Caco-2 (cell line): ENCODE measurements at regions not wholly inside any gene's neighbourhood (a gene's known extent, or its start where the extent isn't known, plus 50 kb on each side); places are given as distances from the start of the nearest gene placed in this dataset.

Source experiments
- BruUV-seq: library from RNA; stranded (reverse); fragments of 400-500 nt; replicated peaks from 2 replicates; lab custom pipeline; 2021; lab: Mats Ljungman, UMichigan
- CTCF ChIA-PET: fragments of 300-600 bp; sonication (Branson Sonifier 250); formaldehyde crosslinking; loops from one replicate; lab custom pipeline; 2022; ENCODE audit warnings: antibody characterized with exemption; lab: Charles Lee
- POLR2A ChIA-PET: fragments of 300-600 bp; sonication (Branson Sonifier 250); formaldehyde crosslinking; loops from one replicate; lab custom pipeline; 2022; ENCODE audit warnings: antibody characterized with exemption; lab: Charles Lee
- DNase-seq, 2 experiments: peaks; one replicate each; pipeline versions ENCODE4 v3.0.0 to v3.0.0-alpha.2; 2020 to 2022
- H3K27me3 ChIP-seq: replicated peaks from 2 replicates; pipeline ENCODE4 v1.6.0; 2011; ENCODE audit warnings: low read length; ENCODE audit not compliant: control insufficient read depth, insufficient read depth
- H3K36me3 ChIP-seq: 2 replicates; pipeline ENCODE4 v1.5.1; 2011; ENCODE audit warnings: low read length; ENCODE audit not compliant: control insufficient read depth, insufficient read depth
- H3K4me1 ChIP-seq: fragments of 250-450 bp; sonication (Bioruptor Pico); 2 replicates; pipeline ENCODE4 v1.5.1; 2020; ENCODE audit warnings: mild to moderate bottlenecking
- H3K4me3 ChIP-seq: 2 replicates; pipeline ENCODE4 v1.5.1; 2011; ENCODE audit warnings: low read depth, mild to moderate bottlenecking, control low read depth, low read length
- H3K9me3 ChIP-seq: fragments of 250-450 bp; sonication (Bioruptor Pico); 2 replicates; pipeline ENCODE4 v1.5.1; 2020; ENCODE audit warnings: mild to moderate bottlenecking, moderate library complexity
- H3K27ac Mint-ChIP-seq: one replicate; pipeline ENCODE4 v1.8.0; 2022; ENCODE audit warnings: mixed read lengths; ENCODE audit not compliant: unreplicated experiment
- H3K27me3 Mint-ChIP-seq: one replicate; pipeline ENCODE4 v1.8.0; 2022; ENCODE audit warnings: mixed read lengths; ENCODE audit not compliant: insufficient read depth, unreplicated experiment
- H3K36me3 Mint-ChIP-seq: one replicate; pipeline ENCODE4 v1.8.0; 2022; ENCODE audit warnings: mild to moderate bottlenecking, mixed read lengths; ENCODE audit not compliant: insufficient read depth, unreplicated experiment
- H3K4me1 Mint-ChIP-seq: one replicate; pipeline ENCODE4 v1.8.0; 2022; ENCODE audit warnings: low read depth, mixed read lengths; ENCODE audit not compliant: unreplicated experiment
- H3K4me3 Mint-ChIP-seq: one replicate; pipeline ENCODE4 v1.8.0; 2022; ENCODE audit warnings: mild to moderate bottlenecking, moderate library complexity, mixed read lengths; ENCODE audit not compliant: unreplicated experiment
- H3K9me3 Mint-ChIP-seq: one replicate; pipeline ENCODE4 v1.8.0; 2022; ENCODE audit warnings: mixed read lengths; ENCODE audit not compliant: unreplicated experiment
- CTCF ChIP-seq, 2 experiments: fragments of 200-600 bp in 1 of 2; IDR thresholded peaks; 1 replicate in 1 of 2; 2 replicates in 1 of 2; pipeline versions ENCODE4 v1.5.1 to v1.8.0; 2011 to 2022; ENCODE audit warnings: antibody characterized with exemption in 1 of 2, control low read depth in 1 of 2, inconsistent platforms in 1 of 2, low read depth in 1 of 2, low read length in 1 of 2, mild to moderate bottlenecking in 1 of 2, moderate library complexity in 1 of 2; ENCODE audit not compliant: insufficient read depth in 1 of 2, severe bottlenecking in 1 of 2, unreplicated experiment in 1 of 2
- intact Hi-C: fragments of 100-400 bp; cut with micrococcal nuclease; formaldehyde crosslinking; loops from one replicate; pipeline ENCODE4 v1.10.0; 2022; ENCODE audit not compliant: unreplicated experiment

GRCh38 chr12:69092137-69092536 lies 147.2 kb upstream of the CPSF6 start:
- DNase-seq: no peak
- H3K4me1 Mint-ChIP-seq: no peaks in the 10 kb centered on the region
- no TSS peak for BruUV-seq
- CTCF ChIA-PET: no interaction called here
- H3K27me3 Mint-ChIP-seq: peaks cover 3% of the 10 kb centered on the region
- TF ChIP-seq CTCF (IDR thresholded peaks at IDR 0.05; ENCODE audit: insufficient read depth in 1 of 2, low read depth in 1 of 2, low read length in 1 of 2, severe bottlenecking in 1 of 2, unreplicated experiment in 1 of 2): no peak
- H3K4me3 Mint-ChIP-seq: no peak overlapping the region
- POLR2A ChIA-PET: no interaction called here
- Histone ChIP-seq H3K9me3 (no peaks in the 10 kb centered on the region), H3K4me1 (no peaks in the 10 kb centered on the region), H3K36me3 (no peaks in the 10 kb centered on the region), H3K27me3 (no peaks in the 10 kb centered on the region), H3K4me3 (no peak overlapping the region)
- intact Hi-C loops: no loop called here
- no peak overlapping the region for H3K27ac Mint-ChIP-seq
- no peaks in the 10 kb centered on the region for H3K36me3 Mint-ChIP-seq
- H3K9me3 Mint-ChIP-seq: no peaks in the 10 kb centered on the region

GRCh38 chr12:69094606-69095216 lies 144.7 kb upstream of the CPSF6 start:
- Mint-ChIP-seq H3K27ac (no peak overlapping the region), H3K4me1 (no peaks in the 10 kb centered on the region), H3K27me3 (peaks cover 4% of the 10 kb centered on the region), H3K9me3 (no peaks in the 10 kb centered on the region), H3K36me3 (no peaks in the 10 kb centered on the region), H3K4me3 (no peak overlapping the region)
- Histone ChIP-seq H3K4me1 (no peaks in the 10 kb centered on the region), H3K36me3 (no peaks in the 10 kb centered on the region), H3K4me3 (no peak overlapping the region), H3K27me3 (no peaks in the 10 kb centered on the region), H3K9me3 (no peaks in the 10 kb centered on the region)
- intact Hi-C loops: no loop called here
- POLR2A ChIA-PET: interaction anchor here (0.6 kb wide), 1 partner anchor 33 kb away, joined by 4 read pairs; no protein-coding TSS in a partner anchor
- no peak for DNase-seq
- BruUV-seq: no TSS peak
- CTCF ChIA-PET: no interaction called here
- no peak for TF ChIP-seq CTCF (IDR thresholded peaks at IDR 0.05; ENCODE audit: insufficient read depth in 1 of 2, low read depth in 1 of 2, low read length in 1 of 2, severe bottlenecking in 1 of 2, unreplicated experiment in 1 of 2)

- BruUV-seq: no TSS peak
- no peaks in the 10 kb centered on the region for H3K9me3 ChIP-seq
- H3K4me3 ChIP-seq: no peak overlapping the region
- H3K27ac Mint-ChIP-seq: no peak overlapping the region
- no peak overlapping the region for H3K4me3 Mint-ChIP-seq
- CTCF ChIA-PET: no interaction called here
- no peaks in the 10 kb centered on the region for H3K27me3 ChIP-seq
- DNase-seq: no peak
- no peaks in the 10 kb centered on the region for H3K9me3 Mint-ChIP-seq
- no peaks in the 10 kb centered on the region for H3K36me3 Mint-ChIP-seq
- H3K4me1 Mint-ChIP-seq: no peaks in the 10 kb centered on the region
- no peaks in the 10 kb centered on the region for H3K4me1 ChIP-seq
- POLR2A ChIA-PET: no interaction called here
- intact Hi-C loops: no loop called here
- TF ChIP-seq CTCF (IDR thresholded peaks at IDR 0.05; ENCODE audit: insufficient read depth in 1 of 2, low read depth in 1 of 2, low read length in 1 of 2, severe bottlenecking in 1 of 2, unreplicated experiment in 1 of 2): no peak
- H3K36me3 ChIP-seq: no peaks in the 10 kb centered on the region
- H3K27me3 Mint-ChIP-seq: peaks cover 3% of the 10 kb centered on the region
These were observed 143.4 kb upstream of the CPSF6 start for GRCh38 chr12:69095765-69096477.
